ENCODE measurements at regions not wholly inside any gene's neighbourhood (a gene's known extent, or its start where the extent isn't known, plus 50 kb on each side); places are given as distances from the start of the nearest gene placed in this dataset.

GRCh38 chr6:118382126-118382525 is 166.0 kb upstream of the PLN start:
- Histone ChIP-seq H3K27me3 (no peaks in the 10 kb centered on the region), H3K4me3 (replicated peaks in 1 of 3) (no peak overlapping the region), H3K9me3 (no peaks in the 10 kb centered on the region), H3K4me1 (no peaks in the 10 kb centered on the region), H3K36me3 (no peaks in the 10 kb centered on the region), H3K27ac (no peak overlapping the region)
- intact Hi-C loops (cut with DNase I), result no loop called here
- DNase-seq, result no peak
- TF ChIP-seq POLR2A (IDR thresholded peaks at IDR 0.05), result no peak
- no peak for TF ChIP-seq CTCF (IDR thresholded peaks at IDR 0.05)
- 66 to 77% methylated on average over 3 of the region's 3 CpGs for WGBS, 2 donors

GRCh38 chr6:118383924-118384323 is 164.2 kb upstream of the PLN start:
- TF ChIP-seq POLR2A (IDR thresholded peaks at IDR 0.05) (no peak), CTCF (IDR thresholded peaks at IDR 0.05) (no peak)
- WGBS, 2 donors, result 94 to 100% methylated on average over 1 of the region's 1 CpG
- no peak for DNase-seq
- H3K27me3 ChIP-seq, result no peaks in the 10 kb centered on the region
- no peaks in the 10 kb centered on the region for H3K4me1 ChIP-seq
- H3K27ac ChIP-seq, result no peak overlapping the region
- no peak overlapping the region for H3K4me3 ChIP-seq (replicated peaks in 1 of 3)
- H3K9me3 ChIP-seq, result no peaks in the 10 kb centered on the region
- no peaks in the 10 kb centered on the region for H3K36me3 ChIP-seq
- intact Hi-C loops (cut with DNase I), result no loop called here

GRCh38 chr6:118386975-118387374 is 161.1 kb upstream of the PLN start:
- Histone ChIP-seq H3K9me3 (no peaks in the 10 kb centered on the region), H3K36me3 (no peaks in the 10 kb centered on the region), H3K4me3 (replicated peaks in 1 of 3) (no peak overlapping the region), H3K27me3 (no peaks in the 10 kb centered on the region), H3K4me1 (no peaks in the 10 kb centered on the region), H3K27ac (no peak overlapping the region)
- DNase-seq, result no peak
- intact Hi-C loops (cut with DNase I), result no loop called here
- no peak for TF ChIP-seq POLR2A (IDR thresholded peaks at IDR 0.05)
- no peak for TF ChIP-seq CTCF (IDR thresholded peaks at IDR 0.05)
- WGBS, 2 donors, result 96 to 100% methylated on average over 1 of the region's 1 CpG

GRCh38 chr6:118387921-118388701 is 160.0 kb upstream of the PLN start:
- intact Hi-C loops (cut with DNase I), result no loop called here

More at GRCh38 chr6:118387921-118388701, 160.0 kb upstream of the PLN start:
- Histone ChIP-seq H3K4me3 (replicated peaks in 1 of 3) (no peak overlapping the region), H3K27ac (no peak overlapping the region), H3K36me3 (no peaks in the 10 kb centered on the region), H3K4me1 (no peaks in the 10 kb centered on the region), H3K9me3 (no peaks in the 10 kb centered on the region), H3K27me3 (no peaks in the 10 kb centered on the region)
- no peak for DNase-seq
- WGBS, 2 donors, result 60 to 62% methylated on average over 7 of the region's 7 CpGs
- TF ChIP-seq CTCF (IDR thresholded peaks at IDR 0.05) (no peak), POLR2A (IDR thresholded peaks at IDR 0.05) (no peak)
